Fibroblast of the aortic adventitia (primary cell): ENCODE measurements at regions not wholly inside any gene's neighbourhood (a gene's known extent, or its start where the extent isn't known, plus 50 kb on each side); places are given as distances from the start of the nearest gene placed in this dataset.

Experiments used
- DNase-seq: peaks from one replicate; pipeline ENCODE4 v3.0.0-alpha.2; 2010; ENCODE audit warnings: low read depth
- H3K4me3 ChIP-seq: 2 replicates; pipeline ENCODE4 v1.5.1; 2011; ENCODE audit warnings: low read depth, mild to moderate bottlenecking, control low read depth, low read length, moderate library complexity
- CTCF ChIP-seq: IDR thresholded peaks from 2 replicates; pipeline ENCODE4 v1.5.1; 2011; ENCODE audit warnings: mild to moderate bottlenecking, low read length, control low read depth, inconsistent platforms; ENCODE audit not compliant: insufficient read depth

GRCh38 chr13:64180756-64181155 lies 2765.1 kb upstream of the PCDH20 start:
- H3K4me3 ChIP-seq = no peak overlapping the region
- no peak for TF ChIP-seq CTCF
- DNase-seq = no peak

- TF ChIP-seq CTCF = no peak
- H3K4me3 ChIP-seq = no peak overlapping the region
- no peak for DNase-seq
Measured at GRCh38 chr13:64165826-64166225, 2750.2 kb upstream of the PCDH20 start.

- no peak overlapping the region for H3K4me3 ChIP-seq
- no peak for TF ChIP-seq CTCF
- no peak for DNase-seq
Measured at GRCh38 chr13:64164435-64164834, 2748.8 kb upstream of the PCDH20 start.

- TF ChIP-seq CTCF = no peak
- DNase-seq = no peak
- H3K4me3 ChIP-seq = no peak overlapping the region
Measured at GRCh38 chr13:64160479-64160878, 2744.8 kb upstream of the PCDH20 start.

- TF ChIP-seq CTCF = no peak
- H3K4me3 ChIP-seq = no peak overlapping the region
- DNase-seq = peak; percentile 85
Measured at GRCh38 chr13:64158908-64159307, 2743.3 kb upstream of the PCDH20 start.

- peak; percentile 44 for TF ChIP-seq CTCF
- peak; percentile 71 for DNase-seq
- H3K4me3 ChIP-seq = no peak overlapping the region
Measured at GRCh38 chr13:64154514-64154913, 2738.9 kb upstream of the PCDH20 start.

GRCh38 chr13:64130600-64130999 lies 2715.0 kb upstream of the PCDH20 start:
- TF ChIP-seq CTCF = no peak
- H3K4me3 ChIP-seq = no peak overlapping the region
- DNase-seq = no peak
